ENCODE measurements at regions not wholly inside any gene's neighbourhood (a gene's known extent, or its start where the extent isn't known, plus 50 kb on each side); places are given as distances from the start of the nearest gene placed in this dataset.

GRCh38 chr4:11182586-11183355 is 245.9 kb downstream of the HS3ST1 start:
- DNase-seq (ENCODE audit: low read depth): no peak

- DNase-seq (ENCODE audit: low read depth): no peak
These were observed 246.7 kb downstream of the HS3ST1 start for GRCh38 chr4:11182031-11182430.

DNA sequence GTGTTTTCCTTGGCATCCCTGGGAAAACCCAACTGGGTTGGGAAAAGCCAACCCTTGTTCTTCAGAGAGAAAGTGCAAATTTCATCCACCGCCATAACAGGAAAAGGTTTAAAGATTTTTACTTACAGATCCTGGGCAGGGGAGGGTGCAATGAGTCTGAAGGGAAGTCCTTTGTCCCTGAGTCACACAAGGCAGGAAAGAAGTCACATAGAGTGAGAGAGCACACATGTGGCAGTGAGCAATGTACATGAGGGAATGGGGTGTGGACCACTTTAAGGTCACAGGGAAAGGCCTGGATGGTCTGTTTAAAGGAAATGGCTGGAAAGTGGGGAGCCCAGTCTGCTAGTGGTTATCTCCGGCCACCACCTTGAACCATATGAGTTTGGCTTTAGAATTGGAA is 248.9 kb downstream of the HS3ST1 start:
- DNase-seq (ENCODE audit: low read depth): no peak

DNA sequence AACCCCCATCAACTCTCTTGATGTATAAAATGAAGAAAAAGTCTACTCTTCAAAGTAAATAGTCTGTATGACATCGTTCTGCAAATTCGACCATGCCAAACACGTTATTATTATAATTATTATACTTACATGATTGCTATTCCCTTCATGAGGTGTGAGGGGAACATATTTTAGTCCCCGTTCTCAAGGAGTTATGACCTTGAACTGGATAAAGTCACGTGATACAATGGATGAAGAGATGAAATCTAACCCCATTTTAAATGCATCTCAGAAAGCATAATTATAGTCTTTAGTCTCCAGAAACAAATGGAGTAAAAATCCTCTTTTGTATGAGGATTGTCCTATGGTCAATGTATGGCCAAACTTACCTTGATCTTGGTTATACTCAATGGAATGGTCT is 250.3 kb downstream of the HS3ST1 start:
- DNase-seq (ENCODE audit: low read depth): no peak

DNA sequence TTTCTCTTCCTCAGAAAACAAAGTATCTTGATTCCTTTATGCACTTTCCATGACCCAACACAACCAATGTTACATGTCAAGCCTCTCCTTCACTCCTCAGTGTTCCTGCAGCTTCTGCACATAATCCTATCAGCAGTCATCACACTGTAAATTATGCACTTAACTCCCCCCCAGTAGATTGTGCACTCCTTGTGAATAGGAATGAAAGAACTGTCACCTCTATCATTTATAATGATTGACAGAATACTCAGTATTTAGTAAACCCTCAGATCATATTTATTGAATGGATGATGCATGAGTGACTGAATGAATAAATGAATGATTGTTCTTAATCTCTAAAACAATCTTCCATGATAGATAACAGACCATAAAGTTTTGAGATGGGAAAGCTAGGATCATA is 253.3 kb downstream of the HS3ST1 start:
- DNase-seq (ENCODE audit: low read depth): no peak

DNA sequence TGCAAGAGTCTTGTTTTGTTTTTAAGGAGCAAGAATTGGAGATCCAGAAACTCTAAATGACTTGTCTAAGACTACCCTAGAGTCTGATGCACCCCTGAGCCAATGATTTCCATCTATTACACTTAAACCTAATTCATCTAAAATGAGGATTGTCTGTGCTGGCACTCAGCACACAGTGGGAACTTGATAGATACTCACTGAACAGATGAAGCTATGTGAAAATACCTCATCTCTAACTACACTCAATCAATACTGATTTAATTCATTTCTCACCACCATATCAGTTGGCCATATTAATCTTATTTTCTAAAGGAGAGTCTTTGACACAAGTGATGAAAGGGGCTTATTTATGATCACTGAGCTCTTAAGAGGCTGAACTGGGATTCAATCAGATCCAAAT is 262.1 kb downstream of the HS3ST1 start:
- DNase-seq (ENCODE audit: low read depth): no peak

DNA sequence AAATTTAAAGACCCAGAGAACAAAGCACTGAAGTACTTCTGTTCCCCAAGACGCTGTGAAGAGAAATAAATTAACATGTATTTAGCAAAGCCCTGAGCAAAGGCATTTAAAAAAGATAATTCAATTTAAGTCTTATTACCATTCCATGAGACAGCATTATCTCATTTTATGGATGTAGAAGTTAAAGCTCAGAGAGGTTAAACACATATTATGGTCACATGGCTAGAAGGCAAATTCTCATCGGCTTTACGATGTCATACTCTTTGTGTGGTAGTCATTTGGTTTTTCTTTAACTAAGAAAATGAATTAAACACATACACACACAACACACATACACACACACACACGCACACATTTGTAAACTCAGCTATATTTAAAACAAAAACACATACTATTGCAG is 262.7 kb downstream of the HS3ST1 start:
- no peak for DNase-seq (ENCODE audit: low read depth)

GRCh38 chr4:11165052-11165451 is 263.6 kb downstream of the HS3ST1 start:
- no peak for DNase-seq (ENCODE audit: low read depth)

DNA sequence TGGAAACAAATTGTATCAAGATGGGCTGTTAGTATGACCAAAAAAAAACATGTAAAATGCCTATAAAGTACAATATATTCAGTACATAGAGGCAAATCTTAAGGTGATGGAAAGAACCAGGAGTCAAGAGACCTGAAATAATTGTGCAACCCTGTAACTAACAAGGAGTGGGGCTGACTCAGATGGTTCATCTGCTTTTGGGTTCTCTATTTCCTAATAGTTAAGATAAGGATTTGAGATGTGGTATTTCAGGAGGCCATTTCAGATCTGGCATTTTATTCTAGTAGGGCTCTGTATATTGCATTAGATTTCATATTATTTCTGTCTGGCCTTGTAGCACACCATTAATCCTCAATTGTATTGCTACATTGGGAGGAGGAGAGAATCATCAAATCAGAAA is 268.4 kb downstream of the HS3ST1 start:
- no peak for DNase-seq (ENCODE audit: low read depth)

- no peak for DNase-seq (ENCODE audit: low read depth)
These were observed 269.7 kb downstream of the HS3ST1 start for GRCh38 chr4:11158971-11159370.

- no peak for DNase-seq (ENCODE audit: low read depth)
These were observed 273.4 kb downstream of the HS3ST1 start for GRCh38 chr4:11155208-11155867.

GRCh38 chr4:11153171-11153750 is 275.4 kb downstream of the HS3ST1 start:
- DNase-seq (ENCODE audit: low read depth): no peak

- no peak for DNase-seq (ENCODE audit: low read depth)
These were observed 276.0 kb downstream of the HS3ST1 start for GRCh38 chr4:11152684-11153083.

GRCh38 chr4:11151500-11151899 is 277.2 kb downstream of the HS3ST1 start:
- DNase-seq (ENCODE audit: low read depth): no peak

DNA sequence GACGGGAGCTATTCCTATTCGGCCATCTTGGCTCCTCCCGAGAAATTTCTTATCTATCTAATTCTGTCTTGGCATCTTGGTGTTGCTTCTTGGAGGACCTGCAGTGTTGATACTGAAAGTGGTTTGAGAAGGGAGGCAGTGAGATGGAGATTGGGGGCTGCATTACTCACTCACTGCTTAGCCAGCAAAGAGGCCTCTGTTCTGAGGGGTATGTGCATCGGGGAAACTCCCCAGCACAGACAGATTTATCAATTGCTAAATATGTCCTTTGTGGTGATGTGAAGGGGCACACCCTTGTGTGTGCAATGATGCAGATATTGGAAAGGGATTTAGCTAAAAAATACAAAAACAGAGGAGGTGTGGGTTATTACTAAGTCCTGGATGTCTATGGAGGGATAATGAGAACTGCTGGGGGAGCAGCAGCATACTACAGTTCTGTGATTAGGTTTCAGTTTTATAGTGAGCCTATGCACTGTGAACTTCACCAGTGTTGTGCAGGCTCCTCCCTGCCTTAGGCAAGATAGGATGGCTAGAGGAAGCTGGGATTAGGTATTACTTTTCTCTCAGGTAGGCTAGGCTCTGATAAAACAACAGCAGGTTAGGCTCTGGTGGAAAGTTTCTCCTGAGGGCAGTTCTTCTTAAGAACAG is 279.0 kb downstream of the HS3ST1 start:
- no peak for DNase-seq (ENCODE audit: low read depth)

GRCh38 chr4:11139871-11140270 is 288.8 kb downstream of the HS3ST1 start:
- DNase-seq (ENCODE audit: low read depth): no peak

GRCh38 chr4:11138964-11139363 is 289.7 kb downstream of the HS3ST1 start:
- no peak for DNase-seq (ENCODE audit: low read depth)

- DNase-seq (ENCODE audit: low read depth): no peak
These were observed 294.0 kb downstream of the HS3ST1 start for GRCh38 chr4:11134705-11135104.

GRCh38 chr4:11133868-11134267 is 294.8 kb downstream of the HS3ST1 start:
- DNase-seq (ENCODE audit: low read depth): no peak

- DNase-seq (ENCODE audit: low read depth): no peak
These were observed 296.2 kb downstream of the HS3ST1 start for GRCh38 chr4:11132478-11132877.

DNA sequence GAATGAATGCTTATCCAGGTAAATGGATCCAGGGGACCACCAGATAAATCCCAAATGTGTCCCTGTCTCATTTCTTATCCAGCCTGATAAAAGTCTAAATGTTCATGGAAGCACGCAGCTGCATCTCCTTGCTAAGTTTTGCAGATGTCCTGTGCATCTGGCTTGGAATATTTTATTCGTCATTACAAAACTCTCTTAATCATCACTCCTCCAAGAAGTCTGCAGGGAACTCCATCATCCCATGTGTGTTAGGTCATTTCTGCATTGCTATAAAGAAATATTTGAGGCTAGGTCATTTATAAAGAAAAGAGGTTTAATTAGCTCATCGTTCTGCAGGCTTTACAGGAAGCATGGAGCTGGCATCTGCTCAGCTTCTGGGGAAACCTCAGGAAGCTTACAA is 297.2 kb downstream of the HS3ST1 start:
- no peak for DNase-seq (ENCODE audit: low read depth)

- DNase-seq (ENCODE audit: low read depth): peak; percentile 9
These were observed 298.3 kb downstream of the HS3ST1 start for GRCh38 chr4:11130195-11130970.
